ENCODE measurements at regions not wholly inside any gene's neighbourhood (a gene's known extent, or its start where the extent isn't known, plus 50 kb on each side); places are given as distances from the start of the nearest gene placed in this dataset.

DNA sequence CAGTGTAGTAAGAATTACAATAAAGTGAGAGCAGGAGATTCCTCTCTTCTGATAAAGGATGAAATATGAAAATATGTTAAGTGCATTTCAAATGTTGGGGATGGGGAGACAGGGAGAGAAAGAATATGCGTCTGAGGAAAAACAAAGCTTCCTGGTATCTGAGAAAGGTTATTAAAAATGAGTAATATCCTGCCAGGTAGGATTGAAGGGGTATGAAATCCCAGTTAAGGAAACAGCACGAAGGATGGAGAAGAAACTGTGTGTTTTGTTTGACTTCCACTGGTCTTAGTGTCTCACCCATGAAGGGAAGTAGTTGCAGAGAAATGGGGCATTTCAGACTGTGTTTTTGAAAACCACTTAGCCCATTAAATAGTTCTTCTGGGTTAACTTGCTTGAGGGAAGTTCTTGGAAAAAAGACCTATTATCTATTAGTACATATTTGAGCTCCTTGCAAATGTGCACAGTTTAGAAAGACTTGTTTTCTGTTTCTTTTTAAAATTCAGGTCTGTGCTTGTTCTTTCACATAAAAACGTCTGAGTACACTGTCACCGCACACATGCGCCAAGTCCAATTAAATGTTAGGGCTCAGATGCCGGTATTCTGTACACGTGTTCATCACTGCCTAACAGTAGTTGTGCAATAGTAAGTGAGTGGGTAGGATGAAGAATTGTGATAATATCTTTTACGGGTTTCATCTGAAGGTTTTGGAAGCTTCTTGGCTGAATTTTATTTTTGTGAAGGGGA, 196.1 kb upstream of the P2RY1 start:
- no peaks in the 10 kb centered on the region for H4K20me1 ChIP-seq (replicated peaks; ENCODE audit: control insufficient read depth, extremely low read depth, insufficient read depth, low read length)
- no peaks in the 10 kb centered on the region for H3K36me3 ChIP-seq (ENCODE audit: control insufficient read depth in 2 of 2, extremely low read depth in 1 of 2, insufficient read depth in 2 of 2, low read length in 2 of 2)
- DNase-seq (ENCODE audit: low read depth, low spot score) = no peak
- H3K4me2 ChIP-seq (ENCODE audit: insufficient read depth, low read length) = no peak overlapping the region
- no peaks in the 10 kb centered on the region for H3K9me1 ChIP-seq (replicated peaks; ENCODE audit: control insufficient read depth, extremely low read depth, insufficient read depth, low read length)
- FAIRE-seq = no peak
- TF ChIP-seq FOS (IDR thresholded peaks at IDR 0.05; ENCODE audit: borderline replicate concordance, insufficient read depth, low read length) = no peak
- TF ChIP-seq JUN (IDR thresholded peaks at IDR 0.05; ENCODE audit: borderline replicate concordance, insufficient read depth, insufficient read length, low read depth) = no peak
- TF ChIP-seq MYC (IDR thresholded peaks at IDR 0.05; ENCODE audit: low read depth, low read length) = no peak
- no peak for TF ChIP-seq MAX (IDR thresholded peaks at IDR 0.05; ENCODE audit: insufficient read depth, insufficient read length)
- no peak for TF ChIP-seq GATA2 (IDR thresholded peaks at IDR 0.05; ENCODE audit: insufficient read depth, insufficient read length, low read depth, low read length)
- TF ChIP-seq POLR2A (IDR thresholded peaks at IDR 0.05; ENCODE audit: low read depth, low read length) = no peak
- no peak for TF ChIP-seq EZH2 (IDR thresholded peaks at IDR 0.05; ENCODE audit: borderline replicate concordance, low read depth, low read length, severe bottlenecking)
- TF ChIP-seq, protein P1, sequence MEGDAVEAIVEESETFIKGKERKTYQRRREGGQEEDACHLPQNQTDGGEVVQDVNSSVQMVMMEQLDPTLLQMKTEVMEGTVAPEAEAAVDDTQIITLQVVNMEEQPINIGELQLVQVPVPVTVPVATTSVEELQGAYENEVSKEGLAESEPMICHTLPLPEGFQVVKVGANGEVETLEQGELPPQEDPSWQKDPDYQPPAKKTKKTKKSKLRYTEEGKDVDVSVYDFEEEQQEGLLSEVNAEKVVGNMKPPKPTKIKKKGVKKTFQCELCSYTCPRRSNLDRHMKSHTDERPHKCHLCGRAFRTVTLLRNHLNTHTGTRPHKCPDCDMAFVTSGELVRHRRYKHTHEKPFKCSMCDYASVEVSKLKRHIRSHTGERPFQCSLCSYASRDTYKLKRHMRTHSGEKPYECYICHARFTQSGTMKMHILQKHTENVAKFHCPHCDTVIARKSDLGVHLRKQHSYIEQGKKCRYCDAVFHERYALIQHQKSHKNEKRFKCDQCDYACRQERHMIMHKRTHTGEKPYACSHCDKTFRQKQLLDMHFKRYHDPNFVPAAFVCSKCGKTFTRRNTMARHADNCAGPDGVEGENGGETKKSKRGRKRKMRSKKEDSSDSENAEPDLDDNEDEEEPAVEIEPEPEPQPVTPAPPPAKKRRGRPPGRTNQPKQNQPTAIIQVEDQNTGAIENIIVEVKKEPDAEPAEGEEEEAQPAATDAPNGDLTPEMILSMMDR (IDR thresholded peaks at IDR 0.05; ENCODE audit: extremely low read depth in 1 of 2, insufficient read depth in 1 of 2, low read depth in 1 of 2, low read length in 2 of 2) = no peak
- TF ChIP-seq POLR2AphosphoS5 (IDR thresholded peaks at IDR 0.05; ENCODE audit: insufficient read depth, low read depth, low read length) = no peak
- H3K79me2 ChIP-seq (ENCODE audit: control insufficient read depth, insufficient read depth, low read length) = no peaks in the 10 kb centered on the region
- H3K27me3 ChIP-seq (ENCODE audit: control insufficient read depth in 2 of 2, insufficient read depth in 2 of 2, low read length in 2 of 2) = no peaks in the 10 kb centered on the region
- no peak overlapping the region for H3K27ac ChIP-seq (ENCODE audit: insufficient read depth, low read depth, low read length)
- no peak overlapping the region for H3K9ac ChIP-seq (replicated peaks; ENCODE audit: extremely low read depth, insufficient read depth, low read length)
- BruUV-seq (replicated peaks) = no TSS peak
- dilution Hi-C loops (cut with MboI; ENCODE audit: extremely low pct_ligation_motif_present, low sequenced_read_pairs) (no loop called here), intact Hi-C loops (cut with micrococcal nuclease) (no loop called here)
- CTCF ChIA-PET = interaction anchor here (1.0 kb wide), 1 partner anchor 10 kb away, joined by 3 read pairs; no protein-coding TSS in a partner anchor
- H2AFZ ChIP-seq (ENCODE audit: low read depth, low read length) = no peak overlapping the region
- POLR2A ChIA-PET = no interaction called here
- no peaks in the 10 kb centered on the region for H3K4me1 ChIP-seq (ENCODE audit: control insufficient read depth, extremely low read depth, insufficient read depth, low read length)
- H3K4me3 ChIP-seq (replicated peaks in 1 of 3; ENCODE audit: insufficient read depth in 1 of 3, low read depth in 1 of 3, low read length in 3 of 3) = no peak overlapping the region
- no peaks in the 10 kb centered on the region for H3K9me3 ChIP-seq (replicated peaks; ENCODE audit: control insufficient read depth, insufficient read depth, low read length)

Measured in endothelial cell of umbilical vein (primary cell).